Fibroblast of pulmonary artery (primary cell): ENCODE measurements at regions not wholly inside any gene's neighbourhood (a gene's known extent, or its start where the extent isn't known, plus 50 kb on each side); places are given as distances from the start of the nearest gene placed in this dataset.
"Not testable (repeated sequence)": the region's sequence is repeated elsewhere in the genome, so short reads cannot be mapped to it uniquely, and the experiment has no call there.

Experiments used
- DNase-seq: peaks from one replicate; pipeline ENCODE4 v3.0.0-alpha.2; 2010; ENCODE audit warnings: low read depth
- H3K4me3 ChIP-seq: replicated peaks from 2 replicates; pipeline ENCODE4 v1.5.1; 2011; ENCODE audit warnings: low read depth, mild to moderate bottlenecking, control low read depth, low read length, moderate library complexity
- TF ChIP-seq, protein P1 (sequence below): IDR thresholded peaks from 2 replicates; pipeline ENCODE4 v1.5.1; 2011; ENCODE audit warnings: mild to moderate bottlenecking, control low read depth, low read length, inconsistent platforms; ENCODE audit errors: missing control alignments

DNA sequence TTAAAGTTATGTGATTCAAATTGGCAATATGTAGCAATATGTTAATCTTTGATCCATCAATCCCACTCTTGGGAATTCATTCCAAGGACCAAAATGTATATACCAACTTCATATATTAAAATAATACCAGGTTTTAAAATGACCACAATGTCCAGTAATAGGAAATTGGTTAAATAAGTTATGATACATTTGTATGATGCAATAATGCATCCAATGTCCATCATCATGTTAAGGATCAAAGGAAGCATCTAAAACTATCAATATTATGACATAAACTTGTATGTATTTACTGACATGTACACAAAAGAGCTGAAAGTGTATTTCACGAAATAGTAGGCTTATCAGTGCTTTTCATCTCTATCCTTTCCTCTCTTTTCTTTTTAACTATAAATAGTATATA, 406.0 kb downstream of the RSL24D1 start:
- H3K4me3 ChIP-seq = no peak overlapping the region
- TF ChIP-seq, protein P1, sequence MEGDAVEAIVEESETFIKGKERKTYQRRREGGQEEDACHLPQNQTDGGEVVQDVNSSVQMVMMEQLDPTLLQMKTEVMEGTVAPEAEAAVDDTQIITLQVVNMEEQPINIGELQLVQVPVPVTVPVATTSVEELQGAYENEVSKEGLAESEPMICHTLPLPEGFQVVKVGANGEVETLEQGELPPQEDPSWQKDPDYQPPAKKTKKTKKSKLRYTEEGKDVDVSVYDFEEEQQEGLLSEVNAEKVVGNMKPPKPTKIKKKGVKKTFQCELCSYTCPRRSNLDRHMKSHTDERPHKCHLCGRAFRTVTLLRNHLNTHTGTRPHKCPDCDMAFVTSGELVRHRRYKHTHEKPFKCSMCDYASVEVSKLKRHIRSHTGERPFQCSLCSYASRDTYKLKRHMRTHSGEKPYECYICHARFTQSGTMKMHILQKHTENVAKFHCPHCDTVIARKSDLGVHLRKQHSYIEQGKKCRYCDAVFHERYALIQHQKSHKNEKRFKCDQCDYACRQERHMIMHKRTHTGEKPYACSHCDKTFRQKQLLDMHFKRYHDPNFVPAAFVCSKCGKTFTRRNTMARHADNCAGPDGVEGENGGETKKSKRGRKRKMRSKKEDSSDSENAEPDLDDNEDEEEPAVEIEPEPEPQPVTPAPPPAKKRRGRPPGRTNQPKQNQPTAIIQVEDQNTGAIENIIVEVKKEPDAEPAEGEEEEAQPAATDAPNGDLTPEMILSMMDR = no peak
- DNase-seq = no peak

DNA sequence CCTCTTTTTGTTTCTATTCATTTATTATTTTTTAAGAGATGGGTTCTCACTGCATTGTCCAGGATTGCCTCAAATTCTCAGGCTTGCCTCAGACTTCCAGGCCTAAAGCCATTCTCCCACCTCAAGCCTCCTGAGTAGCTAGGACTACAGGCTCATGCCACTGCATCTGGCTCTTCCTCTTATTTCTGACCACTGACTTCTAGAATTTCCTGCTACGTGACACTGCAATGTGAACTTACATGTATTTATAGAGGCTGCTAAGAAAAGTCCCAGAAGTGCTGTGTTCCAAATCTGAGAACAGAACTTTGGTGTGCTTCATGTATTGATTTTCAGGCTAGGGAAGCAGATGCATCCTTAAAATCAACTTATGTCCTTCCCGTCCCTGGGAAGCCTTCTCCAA, 407.4 kb downstream of the RSL24D1 start:
- TF ChIP-seq, protein P1 = no peak
- DNase-seq = no peak

DNA sequence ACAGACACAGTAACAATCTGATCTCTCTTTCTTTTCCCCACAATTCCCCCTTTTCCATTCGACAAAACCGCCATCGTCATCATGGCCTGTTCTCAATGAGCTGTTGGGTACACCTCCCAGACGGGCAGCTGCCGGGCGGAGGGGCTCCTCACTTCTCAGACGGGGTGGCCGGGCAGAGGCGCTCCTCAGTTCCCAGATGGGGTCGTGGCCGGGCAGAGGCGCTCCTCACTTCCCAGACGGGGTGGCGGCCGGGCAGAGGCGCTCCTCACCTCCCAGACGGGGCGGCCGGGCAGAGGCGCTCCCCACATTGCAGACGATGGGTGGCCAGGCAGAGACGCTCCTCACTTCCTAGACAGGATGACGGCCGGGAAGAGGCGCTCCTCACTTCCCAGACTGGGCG, 415.5 kb downstream of the RSL24D1 start:
- H3K4me3 ChIP-seq, DNase-seq: not testable (repeated sequence)

More for the DNA sequence above, 407.4 kb downstream of the RSL24D1 start:
- H3K4me3 ChIP-seq = no peak overlapping the region

DNA sequence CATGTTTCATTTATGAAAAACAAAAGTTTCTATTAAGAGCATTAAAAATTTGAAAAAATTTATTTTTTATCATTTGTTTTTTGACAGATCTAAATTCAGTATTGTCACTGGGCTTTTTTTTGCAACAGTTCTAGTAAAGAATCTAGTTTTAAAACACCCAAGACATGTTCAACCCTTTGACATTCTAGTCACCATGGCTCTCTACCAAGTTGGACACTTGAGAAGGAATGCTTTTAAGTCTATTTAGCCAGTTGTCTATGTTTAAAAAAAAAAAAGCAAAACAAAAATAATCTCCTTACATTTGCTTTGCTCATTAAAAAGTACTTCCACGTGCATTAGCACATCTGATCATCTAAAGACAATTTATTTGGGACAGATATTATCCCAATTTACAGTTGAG, 417.5 kb downstream of the RSL24D1 start:
- TF ChIP-seq, protein P1 = no peak
- no peak for DNase-seq

DNA sequence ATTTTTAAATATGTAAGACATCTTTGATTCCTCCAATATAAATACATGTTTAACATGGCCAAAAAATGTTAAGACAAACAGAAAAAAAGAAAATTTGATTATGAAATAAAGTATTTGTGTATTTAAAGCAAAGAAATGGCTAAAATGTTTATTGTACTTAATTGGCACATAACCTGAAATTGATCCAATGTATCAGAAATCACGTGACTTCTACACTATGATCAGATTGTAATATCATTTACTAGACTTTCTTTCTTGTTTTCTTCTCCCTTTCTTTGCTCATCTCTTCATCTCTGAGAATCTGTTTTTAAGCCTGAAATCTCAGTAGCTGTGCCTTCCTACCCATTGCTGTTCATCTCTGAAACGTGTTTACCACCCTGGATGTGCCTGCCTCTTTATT, 420.3 kb downstream of the RSL24D1 start:
- no peak overlapping the region for H3K4me3 ChIP-seq
- DNase-seq = no peak
- TF ChIP-seq, protein P1 = no peak

More for the DNA sequence above, 417.5 kb downstream of the RSL24D1 start:
- H3K4me3 ChIP-seq = no peak overlapping the region

DNA sequence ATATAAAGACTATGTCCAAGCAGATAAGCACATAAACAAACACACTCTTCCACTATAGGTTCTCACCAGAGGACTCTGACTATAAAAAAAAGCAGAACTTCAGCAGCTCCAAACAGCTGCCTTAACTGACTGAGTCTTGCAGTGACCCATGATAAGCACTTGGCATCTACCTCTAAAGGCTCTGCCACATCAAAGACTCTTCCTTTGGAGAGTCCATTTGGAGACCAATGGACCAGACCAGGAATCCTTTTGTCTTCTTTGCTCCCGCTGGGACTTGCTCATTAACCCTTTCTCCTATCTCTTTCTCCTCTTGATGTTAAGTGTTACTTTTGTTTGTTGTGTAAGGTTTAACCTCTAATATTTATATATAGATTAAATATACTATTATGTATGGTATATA, 424.1 kb downstream of the RSL24D1 start:
- TF ChIP-seq, protein P1 = no peak
- no peak overlapping the region for H3K4me3 ChIP-seq
- DNase-seq = no peak

DNA sequence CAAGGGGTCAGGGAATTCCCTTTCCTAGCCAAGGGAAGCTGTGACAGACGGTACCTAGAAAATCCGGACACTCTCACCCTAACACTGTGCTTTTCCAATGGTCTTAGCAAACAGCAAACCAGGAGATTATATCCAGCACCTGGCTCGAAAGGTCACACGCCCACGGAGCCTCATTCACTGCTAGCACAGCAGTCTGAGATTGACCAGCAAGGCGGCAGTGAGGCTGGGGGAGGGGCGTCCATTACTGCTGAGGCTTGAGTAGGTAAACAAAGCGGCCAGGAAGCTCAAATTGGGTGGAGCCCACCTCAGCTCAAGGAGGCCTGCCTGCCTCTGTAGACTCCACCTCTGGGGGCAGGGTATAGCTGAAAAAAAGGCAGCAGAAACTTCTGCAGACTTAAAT, 447.3 kb downstream of the RSL24D1 start:
- DNase-seq, H3K4me3 ChIP-seq: not testable (repeated sequence)

DNA sequence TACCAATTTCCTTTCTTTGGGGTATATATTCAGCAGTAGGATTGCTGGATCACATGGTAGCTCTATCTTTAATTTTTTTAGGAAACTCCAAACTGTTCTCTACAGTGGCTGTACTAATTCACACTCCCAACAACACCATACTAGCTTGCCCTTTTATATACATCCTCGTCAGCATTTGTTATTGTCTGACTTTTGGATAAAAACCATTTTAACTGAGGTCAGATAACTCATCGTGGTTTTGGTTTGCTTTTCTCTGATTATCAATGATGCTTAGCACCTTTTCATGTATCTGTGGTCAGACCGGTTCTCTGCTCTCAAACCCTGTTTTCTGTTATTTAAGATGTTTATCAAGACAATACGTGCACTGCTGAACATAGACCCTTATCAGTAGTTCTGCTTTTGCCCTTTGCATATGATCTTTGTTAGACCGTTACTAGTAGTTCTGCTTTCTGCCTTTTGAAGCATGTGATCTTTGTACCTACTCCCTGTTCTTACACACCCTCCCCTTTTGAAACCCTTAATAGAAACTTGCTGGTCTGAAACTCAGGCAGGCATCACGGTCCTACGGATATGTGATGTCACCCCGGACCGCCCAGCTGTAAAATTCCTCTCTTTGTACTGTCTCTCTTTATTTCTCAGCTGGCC, 474.3 kb downstream of the RSL24D1 start:
- TF ChIP-seq, protein P1 = no peak
- DNase-seq = no peak
- H3K4me3 ChIP-seq = no peak overlapping the region
